ENCODE measurements at regions not wholly inside any gene's neighbourhood (a gene's known extent, or its start where the extent isn't known, plus 50 kb on each side); places are given as distances from the start of the nearest gene placed in this dataset.
"Not testable (repeated sequence)": the region's sequence is repeated elsewhere in the genome, so short reads cannot be mapped to it uniquely, and the experiment has no call there.

DNA sequence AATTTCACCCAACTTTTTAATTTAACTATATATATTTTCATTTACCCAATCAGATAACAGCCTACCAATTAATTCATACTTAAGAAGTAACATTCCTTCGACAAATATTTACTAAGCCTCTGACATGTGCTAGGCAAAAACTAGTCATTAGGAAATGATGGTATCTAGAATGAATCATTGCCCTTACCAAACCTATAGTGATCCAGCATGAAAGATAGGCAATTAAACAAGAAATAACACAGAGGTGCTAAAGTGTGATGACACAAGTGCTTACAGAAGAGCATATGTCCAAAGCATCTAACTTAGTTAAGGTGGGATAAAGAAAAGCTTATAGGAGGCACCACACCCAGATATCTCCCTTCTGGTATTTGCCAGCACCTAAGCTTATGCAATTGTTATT, 166.5 kb upstream of the RASSF8 start:
- DNase-seq (ENCODE audit: low read depth in 2 of 2): no peak

DNA sequence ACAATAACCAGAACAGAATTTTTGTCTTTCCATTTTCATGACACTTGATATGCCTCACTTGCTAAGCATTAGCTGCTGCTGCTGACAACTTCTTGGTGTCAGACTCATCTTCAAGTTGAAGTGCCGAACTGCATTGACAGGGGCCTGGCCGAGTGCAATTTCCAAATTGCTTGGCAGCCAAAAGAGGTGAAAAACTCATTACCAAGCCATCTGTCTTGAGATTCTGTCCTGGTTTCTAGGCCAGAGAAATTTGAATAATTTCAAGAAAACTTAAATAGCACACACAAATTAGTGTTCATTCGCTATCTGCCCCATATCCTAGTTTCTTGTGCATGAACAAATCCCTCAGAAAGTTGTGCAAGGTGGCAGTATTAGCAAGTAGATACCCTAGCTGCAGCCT, 165.3 kb upstream of the RASSF8 start:
- no peak for DNase-seq (ENCODE audit: low read depth in 2 of 2)

DNA sequence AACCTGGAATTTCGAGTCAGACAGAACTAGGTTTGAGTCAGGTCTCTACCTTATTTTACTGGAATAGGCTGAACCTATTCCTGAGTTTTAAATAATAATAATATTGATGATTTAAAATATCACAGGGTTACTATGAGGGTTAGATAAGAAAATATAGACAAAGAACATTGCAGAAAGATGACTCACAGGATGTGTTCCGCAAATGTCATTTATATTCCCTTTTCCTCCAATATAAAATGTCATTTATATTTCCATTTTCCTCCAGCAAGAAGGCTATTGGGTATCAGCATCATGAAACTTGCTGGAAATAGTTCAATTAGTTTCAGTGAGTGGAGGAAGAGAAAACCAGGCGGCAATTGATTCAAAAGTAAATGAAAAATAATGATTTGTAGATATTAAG, 163.9 kb upstream of the RASSF8 start:
- no peak for DNase-seq (ENCODE audit: low read depth in 2 of 2)

DNA sequence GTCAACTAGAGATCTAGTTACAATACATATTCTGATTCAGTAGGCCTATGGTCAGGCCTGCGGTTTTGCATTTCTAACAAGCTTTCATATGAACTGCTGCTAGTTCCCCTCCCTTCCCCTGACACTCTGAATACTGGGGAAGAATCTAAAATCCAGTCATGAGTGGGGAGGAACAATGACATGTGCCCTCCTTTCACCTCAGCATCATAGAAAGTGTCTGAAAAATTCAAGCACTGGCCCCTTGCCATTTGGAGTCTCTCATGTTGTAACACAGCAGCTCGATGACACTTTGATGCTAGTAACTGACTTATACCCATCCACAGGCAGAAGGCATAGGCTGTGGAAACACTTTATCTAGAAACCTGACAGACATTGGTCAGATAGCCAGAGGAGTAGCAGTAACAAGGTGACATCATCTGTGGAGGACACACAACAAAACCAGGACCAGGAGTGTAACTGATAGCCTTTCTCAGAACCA, 161.9 kb upstream of the RASSF8 start:
- DNase-seq (ENCODE audit: low read depth in 2 of 2): no peak

- DNase-seq (ENCODE audit: low read depth in 2 of 2): no peak
These were observed 161.1 kb upstream of the RASSF8 start for GRCh38 chr12:25797386-25797785.

- DNase-seq (ENCODE audit: low read depth in 2 of 2): no peak
These were observed 160.5 kb upstream of the RASSF8 start for GRCh38 chr12:25797949-25798348.

DNA sequence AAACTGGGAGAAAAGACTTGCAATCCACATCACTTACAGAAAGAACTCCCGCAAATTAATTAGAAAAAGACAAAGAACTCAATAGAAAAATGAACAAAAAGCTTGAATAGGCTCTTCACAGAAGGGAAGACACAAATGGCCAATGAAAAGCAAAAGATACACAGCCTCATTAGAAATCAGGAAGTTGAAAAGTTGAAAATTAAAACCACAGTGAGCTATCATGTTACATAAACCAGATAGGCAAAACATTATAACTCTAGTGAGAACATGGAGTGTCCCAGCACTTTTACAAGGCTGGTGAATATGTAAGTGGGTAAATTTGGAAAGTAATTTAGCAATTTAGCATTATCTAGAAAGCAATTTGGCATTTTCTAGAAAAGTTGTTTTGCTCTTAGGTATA, 158.4 kb upstream of the RASSF8 start:
- no peak for DNase-seq (ENCODE audit: low read depth in 2 of 2)

GRCh38 chr12:25801734-25802133, 156.7 kb upstream of the RASSF8 start:
- DNase-seq (ENCODE audit: low read depth in 2 of 2): no peak

DNA sequence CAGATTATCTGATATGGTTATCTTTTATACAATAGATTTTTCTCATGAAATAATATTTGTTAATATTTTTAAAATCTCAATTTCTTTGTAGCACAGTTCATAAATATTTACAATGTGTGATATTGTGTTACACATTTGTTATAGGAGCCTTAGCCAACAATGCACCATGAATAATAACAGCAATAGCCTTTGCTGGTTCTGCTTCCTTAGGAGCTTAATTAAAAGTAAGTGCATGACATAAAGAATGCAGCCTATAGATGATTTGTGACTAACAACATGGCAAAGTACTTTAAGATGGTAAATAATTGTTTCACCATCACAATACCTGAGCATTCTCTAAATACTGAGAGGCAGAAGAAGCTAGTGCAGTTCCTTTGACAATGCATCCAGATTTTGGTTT, 156.3 kb upstream of the RASSF8 start:
- no peak for DNase-seq (ENCODE audit: low read depth in 2 of 2)

- not testable (repeated sequence) for DNase-seq (ENCODE audit: low read depth in 2 of 2)
These were observed 155.3 kb upstream of the RASSF8 start for GRCh38 chr12:25803029-25803664.

DNA sequence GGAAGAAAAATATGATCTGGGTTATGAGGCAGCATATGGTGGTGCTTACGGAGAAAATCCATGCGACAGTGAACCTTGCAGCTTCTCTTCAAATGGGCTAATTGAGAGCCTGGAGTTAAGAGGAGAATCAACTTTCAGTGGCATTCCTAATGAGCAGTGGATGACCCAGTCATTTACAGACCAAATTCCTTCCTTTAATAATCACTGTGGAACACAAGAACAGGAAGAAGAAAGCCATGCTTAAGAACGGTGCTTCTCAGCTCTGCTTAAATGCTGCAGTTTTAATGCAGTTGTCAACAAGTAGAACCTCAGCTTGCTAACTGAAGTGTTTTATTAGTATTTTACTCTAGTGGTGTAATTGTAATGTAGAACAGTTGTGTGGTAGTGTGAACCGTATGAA, 154.2 kb upstream of the RASSF8 start:
- peak in 1 of 2 experiments; percentile 42 for DNase-seq (ENCODE audit: low read depth in 2 of 2)

DNA sequence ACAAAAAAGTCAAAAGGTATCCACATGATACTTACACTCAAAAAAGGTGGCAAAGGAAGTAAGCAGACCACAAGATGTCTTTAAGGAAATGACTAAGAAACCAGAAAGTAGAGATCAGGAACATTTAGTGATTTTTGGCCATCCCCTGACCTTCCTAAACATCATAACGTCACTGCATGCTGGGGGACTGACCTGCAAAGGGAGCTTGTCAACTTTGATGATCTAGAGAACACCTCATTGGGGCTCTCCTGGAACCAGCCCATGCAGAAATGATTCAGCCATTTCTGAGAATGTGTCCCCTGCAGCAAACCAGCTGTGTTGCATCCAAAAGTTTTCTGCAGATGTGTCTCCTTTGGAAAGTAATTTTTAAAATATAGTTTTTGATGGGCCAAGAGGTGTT, 152.2 kb upstream of the RASSF8 start:
- DNase-seq (ENCODE audit: low read depth in 2 of 2): no peak

GRCh38 chr12:25808604-25809003, 149.9 kb upstream of the RASSF8 start:
- no peak for DNase-seq (ENCODE audit: low read depth in 2 of 2)

- DNase-seq (ENCODE audit: low read depth in 2 of 2): no peak
These were observed 147.8 kb upstream of the RASSF8 start for GRCh38 chr12:25810683-25811082.

DNA sequence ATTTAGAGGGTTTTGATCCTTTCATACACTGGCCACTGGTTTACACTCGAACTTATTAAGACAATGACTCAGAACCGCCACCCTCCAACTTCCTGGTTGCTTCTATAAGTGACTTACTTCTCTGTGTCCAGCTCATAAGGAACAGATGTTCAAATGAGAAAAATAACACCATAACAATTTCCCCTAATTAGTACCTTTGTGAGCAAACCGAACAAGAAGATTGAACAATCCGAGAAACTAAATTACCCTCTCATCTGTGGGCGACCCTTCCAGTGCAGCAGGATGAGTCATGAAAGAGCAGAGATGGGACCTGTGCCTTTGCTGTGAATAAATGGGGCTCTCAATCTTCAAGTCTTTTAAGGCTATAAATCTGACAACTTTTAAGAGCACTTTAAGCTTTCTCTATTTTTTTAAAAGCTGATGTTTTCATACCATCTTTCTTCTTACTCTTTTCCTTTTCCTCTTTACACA, 146.8 kb upstream of the RASSF8 start:
- DNase-seq (ENCODE audit: low read depth in 2 of 2): peak; percentile 63

DNA sequence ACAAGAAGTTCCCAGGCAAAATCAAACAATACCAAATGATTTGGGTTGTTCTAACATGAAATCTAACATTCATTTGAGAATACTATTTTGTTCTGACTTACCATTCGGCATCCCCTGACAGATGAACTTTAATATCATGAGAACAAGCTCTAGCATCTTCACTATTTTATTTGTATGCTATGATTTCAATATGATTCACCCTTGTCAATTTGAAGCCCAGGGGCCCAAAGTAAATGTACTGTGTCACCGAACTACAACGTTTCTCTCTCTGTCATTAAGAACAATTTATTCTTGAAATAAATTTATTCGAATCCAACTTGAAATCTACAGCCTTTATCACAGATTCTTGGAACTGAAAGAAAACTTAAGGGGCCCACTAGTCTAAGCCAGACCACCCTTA, 146.2 kb upstream of the RASSF8 start:
- no peak for DNase-seq (ENCODE audit: low read depth in 2 of 2)

- no peak for DNase-seq (ENCODE audit: low read depth in 2 of 2)
These were observed 144.6 kb upstream of the RASSF8 start for GRCh38 chr12:25813843-25814242.

DNA sequence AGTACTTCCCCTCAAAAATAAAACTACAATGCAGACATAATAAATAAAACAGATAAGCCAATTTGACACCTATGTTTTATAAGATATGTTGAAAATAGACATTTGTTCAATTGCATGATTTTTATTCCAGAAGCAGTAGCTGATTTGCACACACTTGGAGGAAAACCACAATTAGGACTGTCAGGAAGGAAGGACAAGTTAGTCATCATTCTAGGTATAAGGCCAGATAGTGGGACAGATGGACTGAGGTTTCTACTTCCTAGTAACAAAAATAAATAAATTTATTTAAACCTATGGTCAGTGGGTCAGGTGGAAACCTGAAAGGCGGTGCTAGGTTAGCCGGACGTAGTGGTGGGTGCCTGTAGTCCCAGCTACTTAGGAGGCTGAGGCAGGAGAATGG, 141.8 kb upstream of the RASSF8 start:
- DNase-seq (ENCODE audit: low read depth in 2 of 2): no peak

- no peak for DNase-seq (ENCODE audit: low read depth in 2 of 2)
These were observed 141.3 kb upstream of the RASSF8 start for GRCh38 chr12:25817166-25817565.

DNA sequence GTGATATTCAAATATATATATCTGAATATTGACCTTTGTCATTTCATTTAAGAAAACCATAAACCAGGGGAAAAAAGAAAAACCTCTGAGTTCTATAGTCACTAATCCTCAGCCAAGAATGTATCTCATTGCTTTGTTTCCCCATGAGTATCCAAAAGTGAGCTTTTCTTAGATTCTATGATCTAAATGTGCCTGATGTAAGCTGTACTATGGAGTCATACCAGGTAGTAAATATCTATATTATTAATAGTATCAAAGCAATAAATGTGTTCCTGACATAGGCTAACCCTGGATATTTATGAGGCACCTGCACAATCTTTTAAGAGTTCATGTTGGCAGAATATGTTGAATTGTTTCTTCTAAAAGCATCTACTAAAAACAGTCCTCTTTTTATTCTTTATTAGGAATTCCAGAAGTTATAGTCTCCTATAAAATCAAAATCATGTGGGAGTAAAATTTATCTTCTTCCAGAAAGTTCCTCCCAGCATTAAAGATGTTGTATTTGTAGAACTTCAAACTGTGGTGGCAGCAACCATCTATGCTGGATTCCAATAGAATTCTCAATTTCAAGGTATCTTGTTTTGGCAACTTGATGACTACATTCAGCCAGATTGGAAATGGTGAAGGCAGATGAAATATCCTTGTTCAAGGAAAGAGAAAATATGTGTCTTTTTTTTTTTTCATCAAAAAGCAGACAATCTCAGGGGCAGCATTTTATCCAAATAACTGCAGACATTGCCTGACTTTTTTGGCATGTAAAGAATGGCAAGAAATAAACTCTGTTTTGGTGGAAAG, 139.7 kb upstream of the RASSF8 start:
- no peak for DNase-seq (ENCODE audit: low read depth in 2 of 2)

- no peak for DNase-seq (ENCODE audit: low read depth in 2 of 2)
These were observed 138.8 kb upstream of the RASSF8 start for GRCh38 chr12:25819691-25820090.

DNA sequence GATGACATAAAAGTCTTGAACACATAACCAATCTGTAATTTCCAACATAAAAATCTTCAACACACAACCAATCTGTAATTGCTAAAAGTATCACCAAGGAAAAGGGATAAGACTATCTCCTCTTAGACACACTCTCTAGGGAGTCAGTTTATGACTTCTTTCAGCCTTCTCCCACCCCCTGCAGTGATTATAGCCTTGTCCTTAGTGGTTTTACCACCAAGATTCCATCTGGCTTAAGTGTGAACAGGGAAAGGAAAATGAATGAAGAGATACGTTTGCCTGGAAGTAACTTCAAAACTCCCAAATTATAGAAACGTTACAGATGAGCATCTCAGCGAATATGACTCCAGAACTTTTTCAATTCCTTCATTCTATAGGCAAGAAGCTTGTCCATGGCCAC, 136.2 kb upstream of the RASSF8 start:
- DNase-seq (ENCODE audit: low read depth in 2 of 2): no peak

GRCh38 chr12:25824734-25825133, 133.7 kb upstream of the RASSF8 start:
- DNase-seq (ENCODE audit: low read depth in 2 of 2): no peak
